Adipocyte (in vitro differentiated cells): ENCODE measurements at regions not wholly inside any gene's neighbourhood (a gene's known extent, or its start where the extent isn't known, plus 50 kb on each side); places are given as distances from the start of the nearest gene placed in this dataset.

Experiments used
- DNase-seq: peaks from one replicate; pipeline ENCODE4 v3.0.0-alpha.2; 2015; ENCODE audit warnings: low read depth
- H3K27me3 ChIP-seq: replicated peaks from 2 replicates; pipeline ENCODE4 v1.7.0; 2013; ENCODE audit warnings: mild to moderate bottlenecking, low read length, moderate library complexity; ENCODE audit not compliant: control insufficient read depth, insufficient read depth
- H3K36me3 ChIP-seq: 2 replicates; pipeline ENCODE4 v1.7.0; 2013; ENCODE audit warnings: low read length, mild to moderate bottlenecking, moderate library complexity; ENCODE audit not compliant: control insufficient read depth, insufficient read depth, severe bottlenecking
- H3K4me1 ChIP-seq: 2 replicates; pipeline ENCODE4 v1.7.0; 2013; ENCODE audit warnings: mild to moderate bottlenecking, low read length, moderate library complexity; ENCODE audit not compliant: control insufficient read depth, insufficient read depth
- H3K4me3 ChIP-seq: 2 replicates; pipeline ENCODE4 v1.7.0; 2013; ENCODE audit warnings: mild to moderate bottlenecking, low read length, moderate library complexity
- H3K9ac ChIP-seq: 2 replicates; pipeline ENCODE4 v1.7.0; 2013; ENCODE audit warnings: mild to moderate bottlenecking, low read length, moderate library complexity
- H3K9me3 ChIP-seq: 2 replicates; pipeline ENCODE4 v1.7.0; 2013; ENCODE audit warnings: mild to moderate bottlenecking, low read length, moderate library complexity; ENCODE audit not compliant: control insufficient read depth

GRCh38 chr1:65044411-65044810 is 78.1 kb upstream of the JAK1 start:
- Histone ChIP-seq H3K36me3 (peaks cover 3% of the 10 kb centered on the region), H3K4me1 (peaks cover 15% of the 10 kb centered on the region), H3K9me3 (no peaks in the 10 kb centered on the region), H3K9ac (no peak overlapping the region), H3K27me3 (no peaks in the 10 kb centered on the region), H3K4me3 (no peak overlapping the region)
- DNase-seq: no peak

- peaks cover 3% of the 10 kb centered on the region for H3K36me3 ChIP-seq
- H3K9ac ChIP-seq: no peak overlapping the region
- no peaks in the 10 kb centered on the region for H3K9me3 ChIP-seq
- H3K27me3 ChIP-seq: no peaks in the 10 kb centered on the region
- no peak for DNase-seq
- H3K4me3 ChIP-seq: no peak overlapping the region
- peaks cover 15% of the 10 kb centered on the region for H3K4me1 ChIP-seq
Observed at GRCh38 chr1:65045022-65045817, 78.9 kb upstream of the JAK1 start.

GRCh38 chr1:65048335-65048734 is 82.0 kb upstream of the JAK1 start:
- Histone ChIP-seq H3K4me1 (peaks cover 15% of the 10 kb centered on the region), H3K9me3 (no peaks in the 10 kb centered on the region), H3K9ac (no peak overlapping the region), H3K4me3 (peak overlapping the region; percentile 14), H3K36me3 (peaks cover 3% of the 10 kb centered on the region), H3K27me3 (no peaks in the 10 kb centered on the region)
- DNase-seq: peak; percentile 29

GRCh38 chr1:65049941-65050713 is 83.8 kb upstream of the JAK1 start:
- no peaks in the 10 kb centered on the region for H3K36me3 ChIP-seq

GRCh38 chr1:65050735-65051134 is 84.4 kb upstream of the JAK1 start:
- Histone ChIP-seq H3K4me3 (no peak overlapping the region), H3K4me1 (peaks cover 16% of the 10 kb centered on the region), H3K36me3 (peaks cover 5% of the 10 kb centered on the region), H3K27me3 (no peaks in the 10 kb centered on the region), H3K9ac (no peak overlapping the region), H3K9me3 (no peaks in the 10 kb centered on the region)
- DNase-seq: no peak

More at GRCh38 chr1:65049941-65050713, 83.8 kb upstream of the JAK1 start:
- Histone ChIP-seq H3K4me3 (no peak overlapping the region), H3K9ac (no peak overlapping the region), H3K4me1 (peaks cover 15% of the 10 kb centered on the region), H3K27me3 (no peaks in the 10 kb centered on the region), H3K9me3 (no peaks in the 10 kb centered on the region)
- no peak for DNase-seq

- H3K36me3 ChIP-seq: peaks cover 31% of the 10 kb centered on the region
- H3K27me3 ChIP-seq: no peaks in the 10 kb centered on the region
- peaks cover 10% of the 10 kb centered on the region for H3K4me1 ChIP-seq
- H3K9me3 ChIP-seq: no peaks in the 10 kb centered on the region
- no peak overlapping the region for H3K4me3 ChIP-seq
- no peak overlapping the region for H3K9ac ChIP-seq
- DNase-seq: no peak
Observed at GRCh38 chr1:65054481-65054880, 88.1 kb upstream of the JAK1 start.

- H3K27me3 ChIP-seq: no peaks in the 10 kb centered on the region
- no peak for DNase-seq
- no peak overlapping the region for H3K4me3 ChIP-seq
- H3K36me3 ChIP-seq: peaks cover 31% of the 10 kb centered on the region
- H3K4me1 ChIP-seq: peaks cover 22% of the 10 kb centered on the region
- no peak overlapping the region for H3K9ac ChIP-seq
- H3K9me3 ChIP-seq: no peaks in the 10 kb centered on the region
Observed at GRCh38 chr1:65055747-65056146, 89.4 kb upstream of the JAK1 start.

GRCh38 chr1:65056234-65056633 is 89.9 kb upstream of the JAK1 start:
- Histone ChIP-seq H3K4me1 (peaks cover 24% of the 10 kb centered on the region), H3K27me3 (no peaks in the 10 kb centered on the region), H3K9me3 (no peaks in the 10 kb centered on the region), H3K36me3 (peaks cover 31% of the 10 kb centered on the region), H3K4me3 (no peak overlapping the region), H3K9ac (no peak overlapping the region)
- DNase-seq: no peak

- Histone ChIP-seq H3K4me1 (peaks cover 28% of the 10 kb centered on the region), H3K9me3 (no peaks in the 10 kb centered on the region), H3K4me3 (no peak overlapping the region), H3K36me3 (peaks cover 31% of the 10 kb centered on the region), H3K9ac (no peak overlapping the region), H3K27me3 (no peaks in the 10 kb centered on the region)
- DNase-seq: no peak
Observed at GRCh38 chr1:65056866-65057265, 90.5 kb upstream of the JAK1 start.

- Histone ChIP-seq H3K4me3 (peak overlapping the region; percentile 28), H3K36me3 (peaks cover 31% of the 10 kb centered on the region), H3K9ac (peak overlapping the region; percentile 46), H3K27me3 (no peaks in the 10 kb centered on the region), H3K9me3 (no peaks in the 10 kb centered on the region), H3K4me1 (peaks cover 49% of the 10 kb centered on the region)
- DNase-seq: peak; percentile 83
Observed at GRCh38 chr1:65059930-65060538, 88.0 kb upstream of the AK4 start.

- Histone ChIP-seq H3K9ac (no peak overlapping the region), H3K27me3 (no peaks in the 10 kb centered on the region), H3K4me3 (no peak overlapping the region), H3K9me3 (no peaks in the 10 kb centered on the region), H3K4me1 (peaks cover 57% of the 10 kb centered on the region), H3K36me3 (peaks cover 11% of the 10 kb centered on the region)
- no peak for DNase-seq
Observed at GRCh38 chr1:65062339-65062738, 85.7 kb upstream of the AK4 start.
